A673 (cell line): ENCODE measurements at regions not wholly inside any gene's neighbourhood (a gene's known extent, or its start where the extent isn't known, plus 50 kb on each side); places are given as distances from the start of the nearest gene placed in this dataset.

Experiments
- CTCF ChIP-seq: fragments of 300-800, 200-600 bp; sonication (generic); conservative IDR thresholded peaks from 2 replicates; pipeline ENCODE4 v1.5.1; 2017; ENCODE audit warnings: low read depth, mild to moderate bottlenecking, antibody characterized with exemption, low read length, moderate library complexity, mixed read lengths
- EZH2 ChIP-seq: fragments of 200-600 bp; sonication (generic); IDR thresholded peaks from 2 replicates; pipeline ENCODE4 v1.6.1; 2017; ENCODE audit warnings: borderline replicate concordance, low read depth, mild to moderate bottlenecking, mixed read lengths, antibody characterized with exemption, low read length; ENCODE audit not compliant: poor library complexity, severe bottlenecking

GRCh38 chr18:66916834-66917233, 312.9 kb upstream of the CDH19 start:
- no peak for TF ChIP-seq CTCF
- no peak for TF ChIP-seq EZH2
